ENCODE measurements at regions not wholly inside any gene's neighbourhood (a gene's known extent, or its start where the extent isn't known, plus 50 kb on each side); places are given as distances from the start of the nearest gene placed in this dataset.

DNA sequence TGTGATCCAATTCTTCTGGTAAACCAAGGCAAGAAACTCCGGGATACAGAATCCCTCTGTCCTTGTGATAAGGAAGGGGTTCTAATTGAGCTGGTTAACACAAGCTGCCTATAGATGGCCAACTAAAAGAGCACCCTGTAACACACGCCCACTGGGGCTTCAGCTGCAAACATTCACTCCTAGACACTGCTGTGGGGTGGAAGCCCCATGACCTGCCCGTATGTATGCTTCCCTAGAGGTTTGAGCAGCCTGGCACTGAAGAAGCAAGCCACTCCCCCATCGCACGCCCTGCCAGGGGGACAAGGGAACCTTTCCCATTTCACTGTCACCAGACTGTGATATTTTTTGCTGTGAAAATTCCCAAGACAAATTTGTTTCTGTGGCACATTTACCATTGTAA, 516.9 kb upstream of the GOLIM4 start (continued):
- TF ChIP-seq RFX5 (IDR thresholded peaks at IDR 0.05; ENCODE audit: low read length) (no peak), CHD2 (IDR thresholded peaks at IDR 0.05; ENCODE audit: low read length, partially characterized antibody) (no peak), EP300 (IDR thresholded peaks at IDR 0.05; ENCODE audit: borderline replicate concordance in 1 of 2, low read depth in 1 of 2, low read length in 1 of 2) (no peak), TEAD4 (IDR thresholded peaks at IDR 0.05; ENCODE audit: borderline replicate concordance, insufficient read depth) (no peak), FOXJ3 (CRISPR knock-in tag; IDR thresholded peaks at IDR 0.05) (no peak)

DNA sequence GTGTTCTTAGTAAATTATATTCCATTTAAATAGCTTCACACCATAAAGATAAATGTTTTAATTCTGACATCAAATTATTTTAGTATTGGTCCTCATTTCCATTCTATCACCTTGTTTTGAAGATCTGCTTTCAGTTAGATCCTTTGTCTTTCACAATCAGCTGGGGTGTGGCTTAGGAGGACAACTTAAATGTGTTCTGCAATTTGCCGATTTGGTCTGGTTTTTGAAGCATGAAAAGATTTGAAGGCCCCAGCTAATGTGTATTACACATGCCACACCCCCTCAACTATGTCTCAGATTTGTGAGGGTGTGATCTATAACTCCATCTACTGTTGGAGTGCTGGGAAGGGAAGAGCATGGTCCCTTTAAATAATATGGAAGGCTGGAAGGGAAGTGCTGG, 516.1 kb upstream of the GOLIM4 start:
- no peak for TF ChIP-seq RAD21 (IDR thresholded peaks at IDR 0.05; ENCODE audit: low read length)
- TF ChIP-seq TCF12 (IDR thresholded peaks at IDR 0.05), result no peak
- TF ChIP-seq PBX3 (IDR thresholded peaks at IDR 0.05), result no peak
- TF ChIP-seq REST (IDR thresholded peaks at IDR 0.05; ENCODE audit: low read depth, low read length), result no peak
- TF ChIP-seq GABPA (IDR thresholded peaks at IDR 0.05; ENCODE audit: low read depth), result no peak
- TF ChIP-seq RXRA (IDR thresholded peaks at IDR 0.05; ENCODE audit: borderline replicate concordance, low read depth), result no peak
- TF ChIP-seq, protein P1, sequence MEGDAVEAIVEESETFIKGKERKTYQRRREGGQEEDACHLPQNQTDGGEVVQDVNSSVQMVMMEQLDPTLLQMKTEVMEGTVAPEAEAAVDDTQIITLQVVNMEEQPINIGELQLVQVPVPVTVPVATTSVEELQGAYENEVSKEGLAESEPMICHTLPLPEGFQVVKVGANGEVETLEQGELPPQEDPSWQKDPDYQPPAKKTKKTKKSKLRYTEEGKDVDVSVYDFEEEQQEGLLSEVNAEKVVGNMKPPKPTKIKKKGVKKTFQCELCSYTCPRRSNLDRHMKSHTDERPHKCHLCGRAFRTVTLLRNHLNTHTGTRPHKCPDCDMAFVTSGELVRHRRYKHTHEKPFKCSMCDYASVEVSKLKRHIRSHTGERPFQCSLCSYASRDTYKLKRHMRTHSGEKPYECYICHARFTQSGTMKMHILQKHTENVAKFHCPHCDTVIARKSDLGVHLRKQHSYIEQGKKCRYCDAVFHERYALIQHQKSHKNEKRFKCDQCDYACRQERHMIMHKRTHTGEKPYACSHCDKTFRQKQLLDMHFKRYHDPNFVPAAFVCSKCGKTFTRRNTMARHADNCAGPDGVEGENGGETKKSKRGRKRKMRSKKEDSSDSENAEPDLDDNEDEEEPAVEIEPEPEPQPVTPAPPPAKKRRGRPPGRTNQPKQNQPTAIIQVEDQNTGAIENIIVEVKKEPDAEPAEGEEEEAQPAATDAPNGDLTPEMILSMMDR (IDR thresholded peaks at IDR 0.05), result no peak
- no peak for TF ChIP-seq SIN3A (IDR thresholded peaks at IDR 0.05; ENCODE audit: borderline replicate concordance, low read depth, low read length)
- no peak for TF ChIP-seq SMC3 (IDR thresholded peaks at IDR 0.05; ENCODE audit: low read depth, low read length)
- no peak for TF ChIP-seq ZBTB33 (IDR thresholded peaks at IDR 0.05; ENCODE audit: borderline replicate concordance, low read depth)
- no peak for TF ChIP-seq TEAD4 (IDR thresholded peaks at IDR 0.05; ENCODE audit: borderline replicate concordance, insufficient read depth)
- no peak for TF ChIP-seq FOXM1 (IDR thresholded peaks at IDR 0.05; ENCODE audit: low read depth)
- ChIA-PET CTCF (interaction anchor here (1.2 kb wide), 1 partner anchor 85 kb away, joined by 3 read pairs; no protein-coding TSS in a partner anchor), POLR2A (no interaction called here)
- H4K20me1 ChIP-seq (ENCODE audit: insufficient read depth), result no peaks in the 10 kb centered on the region
- H3K27ac ChIP-seq (ENCODE audit: low read depth in 2 of 2, low read length in 1 of 2), result no peak overlapping the region
- H3F3A ChIP-seq (replicated peaks; ENCODE audit: insufficient read depth), result no peaks in the 10 kb centered on the region
- H3K9me3 ChIP-seq, result no peaks in the 10 kb centered on the region
- DNase-seq, result no peak
- H3K27me3 ChIP-seq (ENCODE audit: insufficient read depth), result no peaks in the 10 kb centered on the region
- H2AFZ ChIP-seq (ENCODE audit: low read depth), result no peak overlapping the region
- H3K4me3 ChIP-seq (ENCODE audit: low read depth in 2 of 2, low read length in 1 of 2), result no peak overlapping the region
- H3K79me2 ChIP-seq (ENCODE audit: insufficient read depth), result no peaks in the 10 kb centered on the region
- WGBS (ENCODE audit: low lambda C conversion rate), result 74% methylated on average over 1 of the region's 1 CpG
- H3K9me2 ChIP-seq, result no peaks in the 10 kb centered on the region
- no peaks in the 10 kb centered on the region for H3K36me3 ChIP-seq (replicated peaks in 1 of 2; ENCODE audit: control insufficient read depth in 1 of 2, insufficient read depth in 2 of 2, low read length in 1 of 2)
- H3K4me1 ChIP-seq (ENCODE audit: control insufficient read depth in 1 of 2, insufficient read depth in 2 of 2, low read depth in 1 of 2, low read length in 1 of 2), result no peaks in the 10 kb centered on the region
- H3K4me2 ChIP-seq, result no peak overlapping the region
- H3K9ac ChIP-seq, result no peak overlapping the region

Data from SK-N-SH (cell line).